HepG2 (cell line): ENCODE measurements at regions not wholly inside any gene's neighbourhood (a gene's known extent, or its start where the extent isn't known, plus 50 kb on each side); places are given as distances from the start of the nearest gene placed in this dataset.

Source experiments
- ATAC-seq: fragments of 200-7000 bp; cut with Tn5 transposase; 3 replicates; pipeline ENCODE4 v1.9.1; 2020; ENCODE audit warnings: mild to moderate bottlenecking, moderate library complexity
- BruUV-seq: library from RNA; stranded (reverse); fragments of 400-500 nt; replicated peaks from 2 replicates; lab custom pipeline; 2021; lab: Mats Ljungman, UMichigan
- CTCF ChIA-PET: fragments of 300-600 bp; formaldehyde crosslinking; extraction: SDS; loops from one replicate; lab custom pipeline; 2021; ENCODE audit warnings: low total read pairs, inconsistent platforms, low intra/inter-chr PET ratio; lab: Yijun Ruan, JAX
- POLR2A ChIA-PET: fragments of 350-600 bp; sonication (Branson Sonifier 250); formaldehyde crosslinking; loops from one replicate; lab custom pipeline; 2020; ENCODE audit warnings: antibody characterized with exemption, inconsistent platforms; lab: Yijun Ruan, JAX
- DNase-seq: peaks from one replicate; pipeline ENCODE4 v3.0.0-alpha.2; 2015; ENCODE audit warnings: low spot score
- FAIRE-seq: peaks from 3 replicates; lab custom pipeline; 2011; peaks lifted over from hg19 to GRCh38; lab: Jason Lieb, UNC
- H2AFZ ChIP-seq: one replicate; pipeline ENCODE4 v1.6.1; 2011; ENCODE audit warnings: low read length, inconsistent platforms
- H3K27ac ChIP-seq: fragments of 300-600 bp; 3 replicates; pipeline ENCODE4 v1.8.0; 2011; ENCODE audit warnings: mixed run types, mild to moderate bottlenecking, mixed read lengths, low read length, inconsistent platforms; ENCODE audit not compliant: insufficient read depth; ENCODE audit errors: extremely low read length
- H3K27me3 ChIP-seq, 2 experiments: fragments of 200-600 bp in 1 of 2; 2 replicates in 1 of 2; 3 replicates in 1 of 2; pipeline versions ENCODE4 v1.6.0 to v1.8.0; 2011; ENCODE audit warnings: low read length in 2 of 2, mild to moderate bottlenecking in 2 of 2, moderate library complexity in 2 of 2, inconsistent platforms in 1 of 2; ENCODE audit not compliant: insufficient read depth in 2 of 2, control insufficient read depth in 1 of 2
- H3K36me3 ChIP-seq, 2 experiments: fragments of 200-600 bp in 1 of 2; replicated peaks in 1 of 2; 2 replicates in 1 of 2; 3 replicates in 1 of 2; pipeline versions ENCODE4 v1.5.1 to v1.8.0; 2011; ENCODE audit warnings: low read length in 2 of 2, inconsistent platforms in 1 of 2; ENCODE audit not compliant: insufficient read depth in 2 of 2, control insufficient read depth in 1 of 2
- H3K4me1 ChIP-seq: 2 replicates; pipeline ENCODE4 v1.5.1; 2012; ENCODE audit warnings: low read length, inconsistent platforms; ENCODE audit not compliant: insufficient read depth
- H3K4me2 ChIP-seq: 2 replicates; pipeline ENCODE4 v1.6.0; 2011; ENCODE audit warnings: low read depth, low read length, inconsistent platforms
- H3K4me3 ChIP-seq, 3 experiments: fragments of 200-600 bp in 1 of 3; sonication (generic), shearing (Covaris generic) in 1 of 3; replicated peaks in 1 of 3; 2 replicates each; pipeline ENCODE4 v1.5.1; 2011 to 2016; ENCODE audit warnings: low read length in 3 of 3, inconsistent platforms in 2 of 3, low read depth in 2 of 3, mild to moderate bottlenecking in 2 of 3, control low read depth in 1 of 3, mixed read lengths in 1 of 3; ENCODE audit not compliant: insufficient read depth in 1 of 3
- H3K79me2 ChIP-seq: one replicate; pipeline ENCODE4 v1.6.1; 2011; ENCODE audit warnings: low read length, inconsistent platforms; ENCODE audit not compliant: insufficient read depth
- H3K9ac ChIP-seq: 2 replicates; pipeline ENCODE4 v1.6.0; 2011; ENCODE audit warnings: mild to moderate bottlenecking, low read depth, low read length, inconsistent platforms; ENCODE audit not compliant: insufficient read depth
- H3K9me3 ChIP-seq: 2 replicates; pipeline ENCODE4 v1.5.1; 2012; ENCODE audit warnings: mild to moderate bottlenecking, low read length
- H4K20me1 ChIP-seq: 2 replicates; pipeline ENCODE4 v1.6.0; 2011; ENCODE audit warnings: inconsistent platforms, mild to moderate bottlenecking, low read length, moderate library complexity; ENCODE audit not compliant: insufficient read depth
- DZIP1 ChIP-seq: sonication (generic); formaldehyde crosslinking; IDR thresholded peaks from 2 replicates; pipeline ENCODE4 v1.5.0; 2020; ENCODE audit warnings: mild to moderate bottlenecking, missing genetic modification reagents
- KDM4B ChIP-seq: sonication (generic); formaldehyde crosslinking; IDR thresholded peaks from 2 replicates; pipeline ENCODE4 v1.4.0; 2020; ENCODE audit warnings: missing genetic modification reagents
- SCMH1 ChIP-seq: sonication (generic); formaldehyde crosslinking; IDR thresholded peaks from 2 replicates; pipeline ENCODE4 v1.9.0; 2021; ENCODE audit warnings: missing genetic modification reagents, mild to moderate bottlenecking, borderline replicate concordance
- SNAPC5 ChIP-seq: sonication (generic); formaldehyde crosslinking; IDR thresholded peaks from 2 replicates; pipeline ENCODE4 v1.8.1; 2023; ENCODE audit warnings: mild to moderate bottlenecking, missing genetic modification reagents, borderline replicate concordance
- YY1 ChIP-seq: IDR thresholded peaks from 2 replicates; pipeline ENCODE4 v1.6.1; 2011; ENCODE audit warnings: low read length, low read depth, moderate library complexity, mild to moderate bottlenecking; ENCODE audit not compliant: insufficient read depth, insufficient replicate concordance
- ZNF318 ChIP-seq: sonication (generic); formaldehyde crosslinking; IDR thresholded peaks from 2 replicates; pipeline ENCODE4 v1.4.0; 2020; ENCODE audit warnings: mild to moderate bottlenecking, missing genetic modification reagents
- ZNF605 ChIP-seq: sonication (generic); formaldehyde crosslinking; IDR thresholded peaks from 2 replicates; pipeline ENCODE4 v1.8.0; 2022; ENCODE audit warnings: mild to moderate bottlenecking, missing genetic modification reagents
- WGBS: methylation state at CpG from one replicate; pipeline ENCODE4 v1.1.6; 2017; ENCODE audit warnings: low lambda C conversion rate; 5-methylcytosine and 5-hydroxymethylcytosine counted together
- in situ Hi-C: cut with HindIII; loops from 2 replicates; pipeline ENCODE4 v1.10.0; 2017; ENCODE audit warnings: low pct_unique_long_range_greater_than_20kb; ENCODE audit not compliant: extremely low pct_ligation_motif_present
- intact Hi-C: fragments of 100-400 bp; cut with micrococcal nuclease; formaldehyde crosslinking; loops from one replicate; pipeline ENCODE4 v1.10.0; 2022; ENCODE audit not compliant: unreplicated experiment

GRCh38 chr4:170674176-170674575, 584.4 kb upstream of the AADAT start:
- ATAC-seq (no peak), FAIRE-seq (no peak), DNase-seq (no peak)
- H3K79me2 ChIP-seq, result no peaks in the 10 kb centered on the region
- WGBS, result 3% methylated on average over 1 of the region's 1 CpG
- BruUV-seq, result no TSS peak
- POLR2A ChIA-PET, result no interaction called here
- in situ Hi-C loops, result no loop called here
- H3K4me3 ChIP-seq, result no peak overlapping the region
- H3K27ac ChIP-seq, result no peak overlapping the region
- CTCF ChIA-PET, result no interaction called here
- no peaks in the 10 kb centered on the region for H3K9me3 ChIP-seq
- TF ChIP-seq SCMH1 (CRISPR knock-in tag), result no peak
- no peak for TF ChIP-seq DZIP1 (CRISPR knock-in tag)
- no peak for TF ChIP-seq KDM4B (CRISPR knock-in tag)
- TF ChIP-seq ZNF318 (CRISPR knock-in tag), result no peak
- no peak for TF ChIP-seq YY1
- no peak for TF ChIP-seq ZNF605
- TF ChIP-seq SNAPC5 (CRISPR knock-in tag), result no peak
- H3K9ac ChIP-seq, result no peak overlapping the region
- H3K4me2 ChIP-seq, result no peak overlapping the region
- H2AFZ ChIP-seq, result no peak overlapping the region
- no peaks in the 10 kb centered on the region for H3K27me3 ChIP-seq
- no peaks in the 10 kb centered on the region for H4K20me1 ChIP-seq
- no peaks in the 10 kb centered on the region for H3K36me3 ChIP-seq
- intact Hi-C loops, result no loop called here
- H3K4me1 ChIP-seq, result no peaks in the 10 kb centered on the region
